PC-3 (cell line): ENCODE measurements at regions not wholly inside any gene's neighbourhood (a gene's known extent, or its start where the extent isn't known, plus 50 kb on each side); places are given as distances from the start of the nearest gene placed in this dataset.

Experiments used
- ATAC-seq: fragments of 200-7000 bp; cut with Tn5 transposase; 2 replicates; pipeline ENCODE4 v1.9.1; 2020; ENCODE audit warnings: mild to moderate bottlenecking, moderate library complexity
- BruUV-seq: library from RNA; stranded (reverse); fragments of 400-500 nt; replicated peaks from 2 replicates; lab custom pipeline; 2021; lab: Mats Ljungman, UMichigan
- CTCF ChIA-PET: fragments of 300-600 bp; sonication (Branson Sonifier 250); formaldehyde crosslinking; loops from one replicate; lab custom pipeline; 2022; ENCODE audit warnings: antibody characterized with exemption; lab: Charles Lee
- POLR2A ChIA-PET: fragments of 300-600 bp; sonication (Branson Sonifier 250); formaldehyde crosslinking; loops from one replicate; lab custom pipeline; 2022; ENCODE audit warnings: antibody characterized with exemption; ENCODE audit not compliant: unreplicated experiment; lab: Charles Lee
- DNase-seq: peaks from one replicate; pipeline ENCODE4 v3.0.0-alpha.2; 2015
- H2AFZ ChIP-seq: fragments of 300-600 bp; sonication (generic); 2 replicates; pipeline ENCODE4 v1.6.0; 2016; ENCODE audit warnings: antibody characterized with exemption, low read length
- H3F3A ChIP-seq: fragments of 300-600 bp; sonication (generic); one replicate; pipeline ENCODE4 v1.6.0; 2017; ENCODE audit warnings: antibody characterized with exemption, low read length, control low read depth, mild to moderate bottlenecking; ENCODE audit not compliant: unreplicated experiment
- H3K27ac ChIP-seq: fragments of 300-600 bp; sonication (generic); 2 replicates; pipeline ENCODE4 v1.5.1; 2016; ENCODE audit warnings: mild to moderate bottlenecking, low read length
- H3K27me3 ChIP-seq: fragments of 300-600 bp; sonication (generic); 2 replicates; pipeline ENCODE4 v1.6.1; 2016; ENCODE audit warnings: low read length, mixed read lengths
- H3K36me3 ChIP-seq: fragments of 300-600 bp; sonication (generic); 2 replicates; pipeline ENCODE4 v1.6.1; 2016; ENCODE audit warnings: low read depth, mixed run types, low read length, mixed read lengths
- H3K4me1 ChIP-seq: fragments of 300-600 bp; sonication (generic); 2 replicates; pipeline ENCODE4 v1.5.1; 2016; ENCODE audit warnings: low read length; ENCODE audit not compliant: insufficient read depth
- H3K4me2 ChIP-seq: fragments of 300-600 bp; sonication (generic); 2 replicates; pipeline ENCODE4 v1.6.0; 2016; ENCODE audit warnings: low read length
- H3K4me3 ChIP-seq: fragments of 300-600 bp; sonication (generic); 2 replicates; pipeline ENCODE4 v1.5.1; 2016; ENCODE audit warnings: mild to moderate bottlenecking, low read length, mixed read lengths
- H3K79me2 ChIP-seq: fragments of 300-600 bp; sonication (generic); 2 replicates; pipeline ENCODE4 v1.6.1; 2017; ENCODE audit warnings: low read length, mixed read lengths
- H3K9ac ChIP-seq: fragments of 300-600 bp; sonication (generic); 2 replicates; pipeline ENCODE4 v1.6.0; 2016; ENCODE audit warnings: mild to moderate bottlenecking, low read length
- H3K9me2 ChIP-seq: fragments of 300-600 bp; sonication (generic); replicated peaks from 2 replicates; pipeline ENCODE4 v1.6.1; 2016; ENCODE audit warnings: mixed run types, low read length, mixed read lengths
- H3K9me3 ChIP-seq: fragments of 300-600 bp; sonication (generic); 2 replicates; pipeline ENCODE4 v1.6.1; 2016; ENCODE audit warnings: low read length, mixed read lengths
- H4K20me1 ChIP-seq: fragments of 300-600 bp; sonication (generic); 2 replicates; pipeline ENCODE4 v1.6.1; 2016; ENCODE audit warnings: low read length, mixed read lengths
- EZH2 ChIP-seq: fragments of 300-600 bp; sonication (generic); IDR thresholded peaks from one replicate; pipeline ENCODE4 v1.6.1; 2017; ENCODE audit warnings: antibody characterized with exemption, mild to moderate bottlenecking, low read length; ENCODE audit not compliant: unreplicated experiment
- EZH2phosphoT487 ChIP-seq: fragments of 300-600 bp; sonication (generic); IDR thresholded peaks from 2 replicates; pipeline ENCODE4 v1.6.1; 2018; ENCODE audit warnings: mild to moderate bottlenecking, antibody characterized with exemption, low read length, borderline replicate concordance
- intact Hi-C: fragments of 100-400 bp; cut with micrococcal nuclease; formaldehyde crosslinking; loops from 2 replicates; pipeline ENCODE4 v1.9.0; 2023
- TF ChIP-seq, protein P1 (sequence below): fragments of 300-600 bp; sonication (generic); conservative IDR thresholded peaks from 2 replicates; pipeline ENCODE4 v1.5.1; 2017; ENCODE audit warnings: antibody characterized with exemption, low read depth, mild to moderate bottlenecking, low read length

DNA sequence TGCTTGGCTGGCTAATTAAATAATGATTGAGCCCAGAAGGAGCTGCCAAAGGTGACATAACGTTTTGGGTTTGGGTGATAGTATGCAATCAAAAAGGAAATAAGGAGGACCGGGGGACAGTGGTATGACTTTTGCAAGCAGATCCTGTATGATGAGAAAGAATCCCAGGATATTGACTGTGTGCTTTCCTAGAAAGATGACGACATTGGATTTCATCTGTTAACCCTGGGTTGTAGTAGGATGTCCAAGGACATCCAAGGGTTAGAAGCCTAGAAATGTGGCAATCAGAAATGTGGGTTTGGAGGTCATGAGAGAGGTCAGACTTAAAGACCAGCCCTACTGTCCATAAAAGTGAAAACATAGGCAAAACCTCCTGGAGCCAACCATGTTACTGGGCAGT lies 50.3 kb upstream of the HMHB1 start:
- Histone ChIP-seq H2AFZ (no peak overlapping the region), H3K79me2 (no peaks in the 10 kb centered on the region), H3K4me1 (no peaks in the 10 kb centered on the region), H3K9me2 (no peaks in the 10 kb centered on the region), H4K20me1 (no peaks in the 10 kb centered on the region), H3K36me3 (no peaks in the 10 kb centered on the region), H3K4me2 (no peak overlapping the region), H3K27me3 (no peaks in the 10 kb centered on the region), H3K27ac (no peak overlapping the region), H3K9me3 (no peaks in the 10 kb centered on the region), H3F3A (no peaks in the 10 kb centered on the region), H3K4me3 (no peak overlapping the region), H3K9ac (no peak overlapping the region)
- intact Hi-C loops, result no loop called here
- no peak for DNase-seq
- CTCF ChIA-PET, result no interaction called here
- TF ChIP-seq EZH2 (no peak), EZH2phosphoT487 (no peak)
- TF ChIP-seq, protein P1, sequence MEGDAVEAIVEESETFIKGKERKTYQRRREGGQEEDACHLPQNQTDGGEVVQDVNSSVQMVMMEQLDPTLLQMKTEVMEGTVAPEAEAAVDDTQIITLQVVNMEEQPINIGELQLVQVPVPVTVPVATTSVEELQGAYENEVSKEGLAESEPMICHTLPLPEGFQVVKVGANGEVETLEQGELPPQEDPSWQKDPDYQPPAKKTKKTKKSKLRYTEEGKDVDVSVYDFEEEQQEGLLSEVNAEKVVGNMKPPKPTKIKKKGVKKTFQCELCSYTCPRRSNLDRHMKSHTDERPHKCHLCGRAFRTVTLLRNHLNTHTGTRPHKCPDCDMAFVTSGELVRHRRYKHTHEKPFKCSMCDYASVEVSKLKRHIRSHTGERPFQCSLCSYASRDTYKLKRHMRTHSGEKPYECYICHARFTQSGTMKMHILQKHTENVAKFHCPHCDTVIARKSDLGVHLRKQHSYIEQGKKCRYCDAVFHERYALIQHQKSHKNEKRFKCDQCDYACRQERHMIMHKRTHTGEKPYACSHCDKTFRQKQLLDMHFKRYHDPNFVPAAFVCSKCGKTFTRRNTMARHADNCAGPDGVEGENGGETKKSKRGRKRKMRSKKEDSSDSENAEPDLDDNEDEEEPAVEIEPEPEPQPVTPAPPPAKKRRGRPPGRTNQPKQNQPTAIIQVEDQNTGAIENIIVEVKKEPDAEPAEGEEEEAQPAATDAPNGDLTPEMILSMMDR, result no peak
- POLR2A ChIA-PET, result no interaction called here
- BruUV-seq, result no TSS peak
- no peak for ATAC-seq

DNA sequence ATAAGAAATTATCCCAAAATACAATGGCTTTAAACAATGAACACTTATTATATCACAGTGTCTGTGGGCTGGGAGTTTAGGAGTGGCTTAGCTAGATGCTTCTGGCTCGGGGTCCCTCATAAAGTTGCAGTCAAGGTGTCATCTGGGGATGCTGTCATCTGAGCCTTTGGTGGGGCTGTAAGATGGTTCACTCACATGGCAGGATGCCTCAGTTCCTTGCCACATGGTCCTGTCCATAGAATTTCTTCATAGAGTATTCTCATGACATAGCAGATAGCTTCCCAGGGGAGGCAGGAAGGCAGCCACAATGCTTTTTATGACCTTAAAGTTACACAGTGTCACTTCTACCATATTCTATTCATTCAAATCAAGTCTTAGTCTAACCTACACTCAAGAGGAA lies 51.2 kb upstream of the HMHB1 start:
- no peak overlapping the region for H3K9ac ChIP-seq
- no peak overlapping the region for H3K4me3 ChIP-seq
- H2AFZ ChIP-seq, result no peak overlapping the region
- H3K27ac ChIP-seq, result no peak overlapping the region
- CTCF ChIA-PET, result no interaction called here
- H3K79me2 ChIP-seq, result no peaks in the 10 kb centered on the region
- no peaks in the 10 kb centered on the region for H3F3A ChIP-seq
- H3K9me3 ChIP-seq, result no peaks in the 10 kb centered on the region
- no peaks in the 10 kb centered on the region for H3K9me2 ChIP-seq
- POLR2A ChIA-PET, result no interaction called here
- H3K27me3 ChIP-seq, result no peaks in the 10 kb centered on the region
- intact Hi-C loops, result no loop called here
- TF ChIP-seq EZH2phosphoT487 (no peak), EZH2 (no peak)
- TF ChIP-seq, protein P1, result no peak
- H4K20me1 ChIP-seq, result no peaks in the 10 kb centered on the region
- H3K36me3 ChIP-seq, result no peaks in the 10 kb centered on the region
- DNase-seq (no peak), ATAC-seq (no peak)
- no peaks in the 10 kb centered on the region for H3K4me1 ChIP-seq
- no TSS peak for BruUV-seq
- no peak overlapping the region for H3K4me2 ChIP-seq

DNA sequence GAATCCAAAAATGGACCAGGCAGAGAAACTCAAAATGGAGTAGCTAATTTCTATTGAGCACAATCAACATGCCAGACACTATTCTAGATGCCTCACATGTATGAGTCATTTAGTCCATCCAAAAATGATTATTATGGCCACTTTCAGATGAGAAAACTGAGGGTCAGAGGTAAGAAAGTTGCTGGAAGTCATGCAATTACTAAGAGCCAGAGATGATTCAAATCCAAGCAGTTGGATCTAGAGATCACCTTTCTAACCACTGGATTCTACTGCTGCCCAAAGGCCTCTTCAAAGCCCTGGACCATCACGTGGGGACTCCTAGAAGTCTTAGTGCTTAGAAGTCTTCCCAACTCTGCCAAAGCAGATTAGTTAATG lies 51.8 kb upstream of the HMHB1 start:
- POLR2A ChIA-PET, result no interaction called here
- BruUV-seq, result no TSS peak

More for the DNA sequence above, 51.8 kb upstream of the HMHB1 start:
- DNase-seq, result no peak
- no peaks in the 10 kb centered on the region for H3F3A ChIP-seq
- H3K4me2 ChIP-seq, result no peak overlapping the region
- H3K4me1 ChIP-seq, result no peaks in the 10 kb centered on the region
- CTCF ChIA-PET, result no interaction called here
- intact Hi-C loops, result no loop called here
- H3K9me2 ChIP-seq, result no peaks in the 10 kb centered on the region
- no peak for ATAC-seq
- H3K9me3 ChIP-seq, result no peaks in the 10 kb centered on the region
- H2AFZ ChIP-seq, result no peak overlapping the region
- H4K20me1 ChIP-seq, result no peaks in the 10 kb centered on the region
- no peaks in the 10 kb centered on the region for H3K36me3 ChIP-seq
- H3K27ac ChIP-seq, result no peak overlapping the region
- H3K9ac ChIP-seq, result no peak overlapping the region
- no peak overlapping the region for H3K4me3 ChIP-seq
- TF ChIP-seq, protein P1, result no peak
- no peak for TF ChIP-seq EZH2phosphoT487
- TF ChIP-seq EZH2, result no peak
- H3K27me3 ChIP-seq, result no peaks in the 10 kb centered on the region
- H3K79me2 ChIP-seq, result no peaks in the 10 kb centered on the region
